Muscle of leg (tissue), 3 donors: ENCODE measurements at regions not wholly inside any gene's neighbourhood (a gene's known extent, or its start where the extent isn't known, plus 50 kb on each side); places are given as distances from the start of the nearest gene placed in this dataset.

Experiments used
- DNase-seq: peaks from one replicate; pipeline ENCODE4 v3.0.0; 2013
- H3K27ac ChIP-seq: one replicate; pipeline ENCODE4 v1.5.1; 2013; ENCODE audit warnings: mild to moderate bottlenecking, low read length, control low read depth
- H3K27me3 ChIP-seq: one replicate; pipeline ENCODE4 v1.6.1; 2013; ENCODE audit warnings: low read length; ENCODE audit not compliant: control insufficient read depth, insufficient read depth
- H3K36me3 ChIP-seq: one replicate; pipeline ENCODE4 v1.6.1; 2013; ENCODE audit warnings: low read length; ENCODE audit not compliant: control insufficient read depth, insufficient read depth
- H3K4me1 ChIP-seq: one replicate; pipeline ENCODE4 v1.6.1; 2013; ENCODE audit warnings: low read length; ENCODE audit not compliant: control insufficient read depth, insufficient read depth
- H3K4me3 ChIP-seq: one replicate; pipeline ENCODE4 v1.5.1; 2013; ENCODE audit warnings: low read length, control low read depth
- H3K9me3 ChIP-seq: replicated peaks from 2 replicates; pipeline ENCODE4 v1.6.1; 2013; ENCODE audit warnings: low read depth, low read length; ENCODE audit not compliant: control insufficient read depth
- WGBS: methylation state at CpG from one replicate; pipeline ENCODE4 v1.1.5; 2013; ENCODE audit warnings: missing lambda C conversion rate; ENCODE audit not compliant: insufficient coverage; 5-methylcytosine and 5-hydroxymethylcytosine counted together

DNA sequence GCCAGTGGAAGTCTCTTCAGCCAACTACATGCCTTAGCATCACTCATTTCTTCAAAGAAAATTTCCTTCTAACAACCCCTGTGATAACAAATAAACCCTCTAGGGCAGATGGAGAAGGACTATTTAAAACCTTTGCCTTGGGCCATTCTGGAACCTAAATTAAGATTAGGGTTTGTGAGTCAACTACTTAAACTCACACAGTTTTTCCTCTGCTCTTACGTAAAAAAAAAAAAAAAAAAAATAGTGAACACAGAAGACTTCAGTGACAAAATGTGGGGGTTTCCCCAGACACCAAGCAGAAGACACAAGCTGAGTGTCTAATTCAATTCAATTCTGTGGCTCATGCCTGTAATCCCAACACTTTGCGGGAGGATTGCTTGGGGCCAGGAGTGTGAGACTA lies 65.8 kb upstream of the ERCC6L2 start:
- Histone ChIP-seq H3K36me3 (no peaks in the 10 kb centered on the region), H3K27me3 (no peaks in the 10 kb centered on the region), H3K4me1 (peaks cover 4% of the 10 kb centered on the region), H3K4me3 (no peak overlapping the region), H3K27ac (no peak overlapping the region), H3K9me3 (no peaks in the 10 kb centered on the region)
- no peak for DNase-seq
- no CpG with 5 or more reads among the region's 2 CpGs for WGBS

DNA sequence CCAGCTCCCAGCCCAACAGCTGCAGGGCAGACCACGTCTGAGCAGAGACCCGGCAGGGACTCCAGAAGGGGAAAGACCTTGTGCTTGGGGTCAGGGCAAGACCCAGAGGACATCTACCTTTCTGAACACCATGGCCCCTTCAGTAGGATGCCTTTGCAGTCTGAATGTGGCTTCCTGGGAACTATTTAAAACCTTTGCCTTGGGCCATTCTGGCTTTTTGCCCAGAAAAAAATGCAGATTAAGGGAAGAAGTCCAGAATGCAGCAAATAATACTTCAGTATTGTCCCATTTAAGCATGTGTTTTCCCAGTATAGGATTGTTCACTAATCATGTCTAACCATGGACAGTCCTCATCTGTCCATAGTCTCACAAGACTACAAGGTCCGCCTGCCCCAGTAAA lies 67.5 kb upstream of the ERCC6L2 start:
- H3K4me3 ChIP-seq = no peak overlapping the region
- no peak overlapping the region for H3K27ac ChIP-seq
- no peaks in the 10 kb centered on the region for H3K36me3 ChIP-seq
- WGBS = 40% methylated on average over 1 of the region's 3 CpGs
- H3K9me3 ChIP-seq = no peaks in the 10 kb centered on the region
- H3K27me3 ChIP-seq = peaks cover under 1% of the 10 kb centered on the region
- DNase-seq = peak; percentile 42
- H3K4me1 ChIP-seq = peaks cover 4% of the 10 kb centered on the region

DNA sequence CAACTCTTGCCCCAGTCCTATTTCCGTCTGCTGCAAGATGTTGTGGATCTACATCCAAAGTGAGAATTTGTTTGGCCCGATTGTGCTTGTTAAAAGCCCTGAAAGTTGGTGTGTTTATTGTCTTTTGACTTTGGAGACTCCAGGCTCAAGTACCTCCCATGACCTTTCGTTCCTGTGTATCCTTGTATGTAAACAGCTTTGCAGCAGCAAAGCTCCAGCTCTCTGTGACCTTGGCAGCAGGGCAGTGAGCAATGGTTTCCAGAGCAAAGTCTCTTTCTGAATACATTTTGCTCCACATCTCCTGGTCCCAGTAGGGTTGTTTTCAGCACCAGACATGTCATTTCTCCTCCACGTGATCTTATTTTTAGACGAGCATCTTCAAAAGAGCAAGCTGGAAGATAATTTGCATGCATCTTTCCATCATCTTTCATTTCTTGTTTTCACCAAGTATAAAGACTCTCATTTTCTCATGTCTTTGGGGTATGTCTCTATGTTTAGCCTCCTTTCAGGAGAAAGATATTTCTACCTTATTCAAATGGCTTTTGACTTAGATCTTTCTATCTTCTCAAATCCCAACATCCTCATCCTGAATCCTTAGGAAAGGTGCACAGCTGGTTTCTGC lies 68.1 kb upstream of the ERCC6L2 start:
- Histone ChIP-seq H3K36me3 (no peaks in the 10 kb centered on the region), H3K9me3 (no peaks in the 10 kb centered on the region), H3K27me3 (peaks cover 2% of the 10 kb centered on the region), H3K27ac (no peak overlapping the region), H3K4me1 (peaks cover 4% of the 10 kb centered on the region), H3K4me3 (no peak overlapping the region)
- WGBS = 86% methylated on average over 2 of the region's 5 CpGs
- no peak for DNase-seq

DNA sequence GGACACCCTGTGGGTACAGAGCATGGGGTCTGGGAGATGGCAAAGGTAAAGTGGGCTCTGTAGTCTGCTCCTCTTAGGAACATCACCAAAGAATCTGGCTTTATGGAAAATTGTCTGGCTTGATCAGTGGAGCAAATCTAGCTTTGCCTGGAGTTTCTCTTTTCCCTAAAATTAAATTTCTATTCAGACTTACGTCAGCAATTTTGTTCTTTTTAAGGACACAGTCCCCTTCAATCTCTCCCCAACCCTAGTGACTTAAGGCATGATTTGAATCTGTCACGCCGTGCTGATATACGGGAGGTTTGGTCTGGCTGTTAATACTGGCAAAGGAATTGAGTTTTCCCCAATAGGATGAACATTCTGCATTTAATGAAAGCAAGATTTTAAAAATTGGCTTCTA lies 72.3 kb upstream of the ERCC6L2 start:
- Histone ChIP-seq H3K9me3 (no peaks in the 10 kb centered on the region), H3K27ac (no peak overlapping the region), H3K4me1 (peaks cover 4% of the 10 kb centered on the region), H3K4me3 (no peak overlapping the region), H3K36me3 (no peaks in the 10 kb centered on the region), H3K27me3 (peaks cover 2% of the 10 kb centered on the region)
- DNase-seq = no peak
- WGBS = no CpG with 5 or more reads among the region's 4 CpGs

DNA sequence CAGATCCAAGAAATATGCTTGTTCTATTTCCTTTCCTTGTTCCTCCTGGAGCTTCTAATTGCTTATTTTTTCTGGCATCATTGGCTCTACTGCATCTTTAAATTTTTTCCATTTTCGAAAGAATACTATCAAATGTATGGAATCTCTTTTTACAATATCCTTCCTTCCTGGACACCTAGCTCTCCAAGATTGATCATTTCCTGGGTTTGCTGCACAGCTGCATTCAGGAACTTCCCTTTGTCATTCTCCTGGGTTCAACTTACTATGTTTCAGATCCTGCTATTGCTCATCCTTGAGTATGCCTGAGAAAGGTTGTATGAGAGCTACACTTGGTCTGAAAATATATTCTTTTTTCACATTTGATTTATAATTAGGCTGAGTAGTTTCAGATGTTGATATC lies 73.7 kb upstream of the ERCC6L2 start:
- Histone ChIP-seq H3K4me1 (no peaks in the 10 kb centered on the region), H3K27ac (no peak overlapping the region)
- no CpG with 5 or more reads among the region's 1 CpG for WGBS

DNA sequence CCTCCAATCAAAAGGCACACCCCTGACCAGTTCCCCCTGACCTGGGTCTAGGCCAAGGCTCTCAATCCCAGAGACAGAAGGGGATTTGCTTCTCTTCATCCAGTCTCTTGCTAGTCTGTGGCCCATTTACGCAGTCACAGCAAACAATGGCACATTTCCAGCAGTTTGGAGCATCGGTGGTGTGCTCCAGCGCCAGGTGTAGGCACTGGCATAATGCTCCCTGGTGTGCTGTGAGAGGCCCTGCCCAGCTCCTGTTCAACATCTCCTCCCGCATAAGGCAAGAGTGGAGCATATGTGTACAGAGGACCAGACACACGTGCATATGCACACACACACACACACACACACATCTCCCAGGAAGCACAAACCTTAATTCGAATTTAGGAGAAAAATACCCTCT lies 79.5 kb upstream of the ERCC6L2 start:
- Histone ChIP-seq H3K27ac (no peak overlapping the region), H3K4me1 (peaks cover 4% of the 10 kb centered on the region), H3K36me3 (no peaks in the 10 kb centered on the region), H3K4me3 (no peak overlapping the region), H3K9me3 (no peaks in the 10 kb centered on the region), H3K27me3 (no peaks in the 10 kb centered on the region)
- no peak for DNase-seq
- WGBS = 57% methylated on average over 2 of the region's 6 CpGs

More for the DNA sequence above, 73.7 kb upstream of the ERCC6L2 start:
- no peak for DNase-seq
- Histone ChIP-seq H3K4me3 (no peak overlapping the region), H3K27me3 (peaks cover 2% of the 10 kb centered on the region), H3K36me3 (no peaks in the 10 kb centered on the region), H3K9me3 (no peaks in the 10 kb centered on the region)

DNA sequence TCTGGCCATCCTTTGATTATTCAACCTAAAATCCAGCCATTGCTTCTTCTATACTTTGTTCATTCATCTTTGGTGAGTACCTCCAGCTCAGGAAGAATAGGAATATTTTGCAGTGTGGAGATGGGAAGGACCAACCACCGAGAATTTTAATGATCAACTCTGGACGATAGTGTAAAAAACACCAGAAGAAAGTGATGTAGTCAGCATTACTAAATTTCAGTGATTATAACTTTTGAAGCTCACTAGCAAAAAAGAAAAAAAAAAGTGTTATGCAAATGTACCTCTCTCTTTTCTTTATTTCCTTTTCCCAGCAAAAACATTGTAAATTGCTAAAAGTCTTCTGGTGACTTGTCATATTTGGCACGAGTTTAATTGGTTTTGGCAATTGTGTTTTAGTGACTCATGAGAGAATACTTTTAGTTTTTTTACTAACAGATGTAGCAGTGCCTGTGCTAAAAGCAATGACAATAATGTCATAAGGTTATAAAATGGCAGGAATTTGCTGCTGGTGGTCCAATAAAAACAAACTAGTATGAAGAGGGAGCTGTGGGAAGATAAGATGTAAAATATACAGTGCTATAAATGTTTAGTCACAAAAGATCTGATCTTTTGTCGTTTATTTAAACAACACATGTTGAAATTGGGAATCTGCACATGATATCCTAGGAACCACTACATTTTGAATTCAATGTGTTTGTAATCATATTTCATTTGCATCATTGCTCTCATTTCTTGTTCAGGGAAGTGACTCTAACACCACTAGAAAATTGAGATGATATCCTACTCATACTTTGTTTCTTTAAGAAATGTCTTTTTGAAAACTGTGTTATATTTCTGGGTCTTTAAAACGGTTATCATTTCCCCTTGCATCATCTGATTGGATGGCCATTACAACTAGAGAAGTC lies 81.3 kb upstream of the ERCC6L2 start:
- peak; percentile 64 for DNase-seq
- no peak overlapping the region for H3K4me3 ChIP-seq
- H3K9me3 ChIP-seq = no peaks in the 10 kb centered on the region
- H3K4me1 ChIP-seq = peaks cover 4% of the 10 kb centered on the region
- no peaks in the 10 kb centered on the region for H3K27me3 ChIP-seq
- peak overlapping the region; percentile 23 for H3K27ac ChIP-seq
- WGBS = no CpG with 5 or more reads among the region's 5 CpGs
- H3K36me3 ChIP-seq = no peaks in the 10 kb centered on the region

DNA sequence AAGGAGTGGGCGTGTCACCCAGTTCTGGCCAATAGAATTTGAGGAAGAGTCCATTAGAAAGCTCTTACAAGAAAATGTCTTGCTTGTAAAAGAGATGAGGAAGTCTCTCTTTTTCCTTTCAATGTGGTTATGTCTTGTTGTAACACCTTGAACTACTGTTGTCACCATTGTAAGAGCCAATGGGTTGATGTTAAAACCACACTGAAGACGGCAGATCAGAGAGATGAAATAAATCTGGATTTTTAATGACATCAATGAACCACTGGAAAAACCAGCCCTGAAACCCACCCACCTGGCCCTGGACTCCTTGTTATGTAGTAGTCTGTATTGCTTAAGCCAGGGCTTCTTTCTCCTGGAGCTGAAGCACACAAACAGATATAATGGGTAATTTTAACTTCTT lies 83.8 kb upstream of the ERCC6L2 start:
- Histone ChIP-seq H3K4me1 (peaks cover 11% of the 10 kb centered on the region), H3K9me3 (no peaks in the 10 kb centered on the region), H3K4me3 (no peak overlapping the region), H3K27ac (no peak overlapping the region), H3K27me3 (no peaks in the 10 kb centered on the region), H3K36me3 (no peaks in the 10 kb centered on the region)
- no CpG with 5 or more reads among the region's 2 CpGs for WGBS
- DNase-seq = no peak

DNA sequence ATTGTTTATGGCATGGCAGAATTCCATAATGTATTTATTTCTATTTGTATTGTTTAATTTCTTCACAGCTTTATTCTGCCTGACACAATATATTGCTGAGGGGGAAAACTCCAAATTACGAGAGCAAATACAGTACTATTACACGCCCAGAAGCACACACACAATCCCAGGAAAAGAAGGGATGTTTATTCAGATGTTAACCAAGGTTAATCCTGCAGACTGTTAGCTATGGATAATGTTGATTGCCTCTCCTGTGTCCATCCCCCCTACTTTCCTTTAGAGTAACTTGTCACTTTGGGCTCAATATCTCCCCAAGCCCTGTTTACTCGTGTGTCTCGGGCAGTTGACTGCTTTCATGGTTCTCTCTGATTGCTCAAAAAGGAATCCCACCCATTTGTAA lies 84.2 kb upstream of the ERCC6L2 start:
- DNase-seq = no peak
- Histone ChIP-seq H3K27ac (no peak overlapping the region), H3K9me3 (no peaks in the 10 kb centered on the region), H3K4me1 (peaks cover 11% of the 10 kb centered on the region), H3K36me3 (no peaks in the 10 kb centered on the region), H3K4me3 (no peak overlapping the region), H3K27me3 (no peaks in the 10 kb centered on the region)
- WGBS = no CpG with 5 or more reads among the region's 4 CpGs

DNA sequence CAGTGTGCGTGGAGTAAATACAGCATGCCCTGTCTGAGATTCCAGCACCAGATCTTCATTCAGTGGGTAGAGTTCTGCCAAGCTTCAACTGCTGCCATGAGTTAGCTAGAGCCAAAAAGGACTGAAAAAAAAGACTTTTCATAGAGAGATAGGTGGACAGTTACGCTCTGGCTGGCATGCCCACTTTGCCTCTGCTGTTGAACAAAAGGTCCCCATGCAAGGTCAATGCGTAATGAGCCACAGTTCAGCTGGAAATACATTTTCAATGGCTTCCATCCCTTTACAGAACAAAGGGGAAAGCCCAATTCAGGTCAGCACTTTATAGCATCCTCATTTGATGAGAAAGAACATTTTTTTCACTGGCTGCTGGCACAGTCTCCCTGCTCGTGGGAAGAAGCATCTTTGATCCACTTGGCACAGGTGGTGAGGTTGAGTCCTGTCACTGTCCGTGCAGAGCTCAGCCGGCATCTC lies 86.9 kb upstream of the ERCC6L2 start:
- H3K4me1 ChIP-seq = peaks cover 7% of the 10 kb centered on the region
- no peaks in the 10 kb centered on the region for H3K9me3 ChIP-seq
- 73% methylated on average over 3 of the region's 6 CpGs for WGBS
- DNase-seq = no peak
- H3K27me3 ChIP-seq = no peaks in the 10 kb centered on the region
- no peak overlapping the region for H3K27ac ChIP-seq
- no peaks in the 10 kb centered on the region for H3K36me3 ChIP-seq
- no peak overlapping the region for H3K4me3 ChIP-seq
